GM19463 (cell line): ENCODE measurements at regions not wholly inside any gene's neighbourhood (a gene's known extent, or its start where the extent isn't known, plus 50 kb on each side); places are given as distances from the start of the nearest gene placed in this dataset.

Experiments
- ATAC-seq: cut with Tn5 transposase; IDR thresholded peaks from one replicate; pipeline ENCODE4 v1.9.1; 2021; ENCODE audit warnings: mild to moderate bottlenecking, moderate library complexity; ENCODE audit not compliant: unreplicated experiment

DNA sequence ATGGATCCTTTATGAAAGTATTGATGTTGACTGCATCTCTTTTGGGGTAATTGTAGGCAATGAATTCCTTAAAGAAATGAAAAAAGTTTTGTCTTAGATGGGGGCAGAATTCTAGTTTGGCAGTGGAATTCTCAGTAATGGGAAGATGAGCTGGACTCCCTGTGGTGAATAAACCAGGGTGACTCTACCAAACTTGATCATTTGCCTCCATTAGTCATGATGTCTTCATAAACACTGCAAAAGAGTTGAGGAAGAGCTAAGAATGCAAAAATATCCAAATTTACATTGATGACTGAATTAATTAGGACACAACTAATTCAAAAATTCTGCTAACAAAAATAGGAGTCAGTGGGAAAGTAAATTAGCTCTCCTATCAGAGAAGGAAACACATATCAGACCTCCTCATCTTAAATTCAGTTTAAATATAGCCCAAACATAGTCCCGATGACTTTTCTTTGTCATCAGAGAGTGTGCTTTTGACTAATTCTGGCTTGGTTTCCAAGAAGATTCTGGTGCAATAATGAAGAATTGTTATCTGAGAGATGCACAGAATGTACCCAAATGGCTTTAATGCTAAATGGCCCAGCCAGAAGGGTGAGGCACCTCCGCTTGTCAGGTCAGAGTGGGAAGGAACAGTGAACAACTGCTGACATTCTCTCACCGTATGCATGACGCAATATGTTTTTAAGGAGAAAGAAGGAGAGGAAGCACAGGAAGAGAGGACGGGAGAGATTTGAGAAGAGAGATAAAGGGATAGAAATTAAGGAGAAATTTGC lies 525.1 kb downstream of the LMO4 start:
- no peak for ATAC-seq

DNA sequence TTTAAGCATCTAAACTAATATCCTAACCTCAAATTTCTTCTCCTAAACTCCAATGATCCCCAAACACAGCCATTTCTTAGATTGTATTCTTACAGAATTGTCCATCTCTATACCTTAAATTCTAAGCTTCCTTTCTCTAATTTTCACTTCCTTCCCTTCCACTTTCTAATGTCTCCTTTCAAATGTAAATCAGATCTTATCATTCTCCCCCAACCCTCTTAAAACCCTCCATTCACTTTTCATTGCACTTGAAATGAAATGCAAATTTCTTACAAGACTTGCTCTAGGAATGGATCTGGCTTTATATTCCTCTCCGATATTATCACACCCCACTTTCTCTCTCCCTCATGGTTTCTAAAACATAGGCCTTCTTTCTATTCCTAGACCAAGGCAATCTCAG lies 534.6 kb downstream of the LMO4 start:
- ATAC-seq: no peak

DNA sequence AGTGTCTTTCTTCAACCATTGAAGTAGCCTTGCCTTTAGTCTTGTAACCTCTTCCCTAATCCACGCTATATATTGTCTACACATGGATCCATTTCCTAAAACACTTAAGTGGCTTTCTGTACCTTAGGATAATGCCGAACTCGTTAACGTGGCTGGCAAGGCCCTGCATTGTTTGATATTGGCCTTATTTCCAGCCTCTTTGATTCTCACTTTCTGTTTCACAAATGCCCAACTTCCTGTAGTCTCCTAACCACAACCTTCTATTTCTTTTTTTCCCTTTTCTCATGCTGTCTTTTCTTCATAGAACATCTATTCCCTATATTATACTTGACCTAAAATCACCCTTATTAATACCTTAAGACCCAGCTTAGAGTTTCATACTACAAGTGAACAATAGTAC lies 536.0 kb downstream of the LMO4 start:
- peak; percentile 51 for ATAC-seq

DNA sequence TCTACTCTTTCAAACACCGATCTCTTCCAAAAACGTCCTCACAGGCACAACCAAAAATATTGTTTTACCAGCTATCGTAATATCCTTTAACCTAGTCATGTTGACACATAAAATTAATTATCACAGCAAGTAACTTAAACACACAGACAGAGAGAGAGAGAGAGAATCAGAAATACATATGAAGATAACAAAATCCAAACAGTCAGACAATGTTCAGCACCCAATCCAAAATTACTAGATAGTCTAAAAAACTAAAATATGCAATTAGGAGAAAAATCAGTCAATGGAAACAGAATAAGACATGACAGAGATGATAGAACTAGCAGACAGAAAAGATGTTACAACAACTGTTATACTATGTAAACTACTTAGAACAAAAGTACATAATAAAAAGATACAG lies 537.7 kb downstream of the LMO4 start:
- ATAC-seq: no peak

DNA sequence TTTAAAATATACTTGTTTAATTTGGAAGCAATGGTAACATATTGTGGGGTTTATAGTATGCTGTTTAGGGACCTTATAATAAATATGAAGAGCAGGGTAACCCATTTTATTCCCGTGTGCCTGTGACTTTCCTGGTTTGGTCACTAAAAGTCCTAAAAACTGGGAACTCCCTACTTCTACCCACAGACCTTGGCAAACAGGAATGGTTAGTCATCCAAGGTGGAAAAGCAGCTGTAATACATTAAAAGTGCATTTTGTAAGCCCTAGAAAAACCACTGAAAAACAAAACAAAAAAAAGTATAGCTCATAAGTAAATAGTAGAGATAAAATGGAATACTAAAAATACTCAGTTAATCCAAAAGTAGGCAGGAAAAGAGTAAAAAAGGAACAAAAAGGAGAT lies 538.9 kb downstream of the LMO4 start:
- ATAC-seq: no peak

DNA sequence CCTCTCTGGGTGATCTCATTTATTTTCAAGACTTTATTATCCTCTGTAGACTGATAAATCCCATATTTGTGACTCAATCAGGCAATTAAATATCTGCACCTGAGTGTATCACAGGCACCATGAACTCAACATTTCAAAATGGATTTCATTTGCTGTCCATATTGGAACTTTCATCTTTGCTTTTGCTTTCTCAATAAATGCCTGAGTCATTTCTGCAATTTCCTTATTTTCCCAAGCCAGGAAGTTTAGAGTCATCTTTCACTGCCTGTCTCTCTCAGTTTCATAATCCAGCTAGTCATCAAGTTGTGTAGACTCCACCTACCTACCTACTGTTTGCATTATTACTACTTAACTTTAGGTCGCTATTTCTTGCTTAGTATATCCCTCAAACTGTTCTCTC lies 540.9 kb downstream of the LMO4 start:
- ATAC-seq: no peak

DNA sequence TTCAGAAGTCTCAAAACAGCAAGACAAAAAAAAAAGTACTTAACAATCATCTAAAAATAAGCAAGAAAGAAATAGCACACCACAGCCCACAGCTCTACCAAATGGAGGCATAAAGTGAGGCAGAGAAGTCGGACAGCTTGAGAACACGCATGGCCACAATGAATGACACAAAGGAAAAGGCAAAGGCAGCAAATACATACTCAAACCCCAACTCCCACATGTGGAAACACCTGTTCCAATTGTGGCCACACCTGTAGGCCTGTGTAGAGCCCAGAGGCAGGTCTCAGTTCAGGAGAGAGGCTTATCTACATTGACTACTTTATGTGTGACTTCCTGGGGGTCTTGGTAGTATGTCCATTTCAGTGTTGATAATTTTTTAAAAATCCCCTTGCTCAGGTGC lies 543.5 kb downstream of the LMO4 start:
- no peak for ATAC-seq

DNA sequence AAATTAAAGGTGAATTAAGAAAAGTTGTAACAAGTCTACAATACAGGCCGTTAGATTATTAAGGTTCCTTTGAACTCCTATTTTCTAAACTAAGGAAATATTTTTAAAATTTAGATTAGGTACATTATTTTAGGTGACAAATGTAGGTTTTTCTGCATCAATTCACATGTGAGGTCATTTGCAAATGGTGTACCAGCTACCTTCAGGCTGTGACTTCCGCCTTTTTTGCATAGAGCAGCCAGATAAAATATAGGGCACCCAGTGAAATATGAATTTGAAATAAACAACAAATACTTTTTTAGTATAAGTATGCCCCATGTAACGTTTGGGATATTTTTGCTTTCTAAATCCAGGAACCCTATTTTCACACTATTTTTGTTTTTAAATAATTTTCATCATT lies 544.0 kb downstream of the LMO4 start:
- ATAC-seq: no peak

DNA sequence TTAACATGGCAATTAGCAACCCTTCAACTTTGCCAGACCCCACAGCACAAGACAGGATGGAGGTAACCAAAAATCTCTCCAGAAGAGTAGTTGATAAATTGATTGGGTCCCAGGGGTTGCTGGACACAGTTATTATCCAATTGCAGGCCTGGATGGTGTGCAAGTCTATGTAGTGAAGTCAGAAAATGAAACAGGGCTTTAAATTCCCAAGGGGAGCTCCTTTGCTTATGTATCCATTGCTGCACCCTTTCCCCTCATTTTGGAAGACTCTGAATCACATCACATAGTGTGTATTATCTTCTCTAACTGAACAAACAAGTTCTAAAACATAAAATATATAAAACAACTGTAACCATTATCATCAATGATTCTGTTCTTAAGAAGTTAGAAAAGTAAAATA lies 550.2 kb downstream of the LMO4 start:
- no peak for ATAC-seq

DNA sequence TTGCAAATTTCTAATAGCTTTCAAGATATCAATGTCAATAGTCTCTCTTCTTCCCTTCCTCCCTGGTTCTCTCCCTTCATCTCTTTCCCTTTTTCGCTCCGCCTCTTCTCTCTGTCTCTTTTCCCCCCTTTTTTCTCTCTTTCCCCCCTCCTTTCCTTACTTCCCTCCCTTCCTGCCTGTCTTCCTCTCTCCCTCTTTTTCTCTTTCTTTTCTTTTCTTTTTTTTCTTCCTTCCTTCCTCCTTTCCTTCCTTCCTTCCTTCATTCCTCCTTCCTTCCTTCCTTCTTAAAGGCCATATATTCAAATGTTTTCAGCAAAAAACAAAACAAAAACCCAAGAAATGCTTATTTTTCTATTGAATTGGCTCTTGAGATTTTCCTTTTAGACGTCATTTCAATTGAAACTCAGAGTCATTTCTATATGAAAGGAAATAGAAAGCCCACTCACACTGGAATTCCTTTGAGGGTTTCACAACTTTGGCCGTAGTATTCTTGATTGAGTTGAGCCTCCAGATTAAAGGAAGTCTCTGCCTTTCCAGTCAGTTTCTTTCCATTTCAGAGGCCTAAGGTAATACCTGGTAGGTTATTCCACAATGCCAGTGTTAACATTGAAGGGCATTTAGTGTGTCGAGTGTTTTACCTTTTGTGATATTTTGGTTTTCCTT lies 551.5 kb downstream of the LMO4 start:
- ATAC-seq: no peak

DNA sequence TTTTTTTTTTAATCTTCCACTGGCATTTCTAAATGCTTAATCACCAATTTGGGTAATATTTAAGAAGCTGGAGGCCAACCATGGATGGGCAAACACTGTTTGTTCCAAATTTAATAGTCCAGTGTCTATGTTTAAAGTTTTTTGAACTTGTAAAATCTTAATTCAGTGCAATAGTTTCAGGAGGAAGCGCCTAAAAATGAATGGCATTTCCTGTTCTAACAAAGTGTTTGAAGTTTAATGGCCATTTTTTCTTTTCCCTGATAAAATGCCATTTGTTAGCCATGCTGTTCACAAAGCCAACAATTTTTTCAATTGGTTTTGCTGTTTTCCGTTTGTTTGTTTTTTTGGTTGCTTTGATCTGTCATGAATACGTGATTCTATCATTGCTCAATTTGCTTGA lies 552.1 kb downstream of the LMO4 start:
- ATAC-seq: no peak

DNA sequence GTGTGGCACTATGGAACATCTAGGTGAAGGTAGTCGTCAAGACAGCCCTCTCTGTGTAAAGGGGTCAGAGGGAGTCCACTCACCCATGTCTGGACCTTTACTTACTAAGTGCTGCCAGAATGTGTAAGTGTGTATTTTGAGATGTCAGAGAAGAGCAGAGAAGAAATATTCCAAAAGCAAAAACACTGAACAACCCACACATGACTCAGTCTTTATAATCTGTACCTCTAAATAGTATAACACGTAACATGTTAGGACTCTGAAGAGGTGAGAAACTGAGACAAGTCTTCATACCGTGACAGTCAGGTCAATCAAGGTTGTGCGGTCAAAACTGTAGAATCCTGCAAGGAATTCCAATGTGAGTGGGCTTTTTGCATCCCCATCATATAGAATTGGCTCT lies 555.2 kb downstream of the LMO4 start:
- ATAC-seq: no peak

DNA sequence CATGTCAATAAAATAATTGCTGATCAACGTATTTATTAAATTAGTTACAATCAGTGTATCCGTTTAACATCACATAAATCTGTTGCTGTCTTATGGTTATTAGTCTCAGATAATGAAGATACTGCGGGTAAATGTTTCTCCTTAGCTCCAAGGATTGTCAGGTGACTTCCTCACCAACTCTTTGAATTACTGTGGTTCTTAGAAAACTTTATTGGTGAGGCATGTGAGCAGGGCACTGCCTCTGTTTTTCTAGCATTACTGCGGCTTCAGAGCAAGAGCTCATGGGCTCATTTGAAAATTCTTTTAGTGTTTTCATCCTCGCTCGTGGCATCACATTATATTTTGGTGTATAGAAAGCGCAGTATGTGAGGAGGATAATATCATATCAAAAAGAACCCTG lies 555.9 kb downstream of the LMO4 start:
- no peak for ATAC-seq

DNA sequence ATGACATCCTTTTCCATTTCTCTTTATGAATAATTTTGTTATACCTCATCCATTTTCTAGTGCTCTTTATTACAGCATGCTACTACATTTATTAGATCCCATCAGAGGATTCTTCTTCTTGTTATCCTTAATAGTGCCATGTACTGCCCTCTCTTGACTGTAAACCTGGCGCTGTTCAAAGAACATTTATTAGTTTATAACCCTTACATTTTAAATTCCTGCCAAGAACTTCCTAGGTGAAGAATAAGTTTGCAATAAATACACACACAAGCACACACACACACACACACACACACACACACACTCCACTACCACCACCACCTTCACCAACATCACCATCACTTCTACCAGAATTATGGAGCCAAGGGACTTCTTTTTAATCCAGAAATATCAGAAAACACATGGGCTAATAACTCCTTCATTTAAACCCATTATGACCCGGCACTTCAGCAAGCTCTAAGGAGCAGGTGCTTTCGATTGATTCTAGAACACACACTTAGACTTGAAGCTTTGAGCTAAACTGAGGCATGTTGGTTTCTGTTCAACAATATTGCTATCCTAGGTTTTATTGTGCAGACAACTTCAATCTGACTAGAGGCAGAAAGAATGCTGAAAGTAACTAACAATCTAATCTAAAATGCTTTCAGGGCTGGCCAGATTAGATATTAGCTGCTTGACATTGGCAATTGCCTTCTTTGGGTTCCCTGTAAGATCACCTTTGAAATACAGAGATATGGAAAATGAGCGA lies 556.8 kb downstream of the LMO4 start:
- no peak for ATAC-seq

DNA sequence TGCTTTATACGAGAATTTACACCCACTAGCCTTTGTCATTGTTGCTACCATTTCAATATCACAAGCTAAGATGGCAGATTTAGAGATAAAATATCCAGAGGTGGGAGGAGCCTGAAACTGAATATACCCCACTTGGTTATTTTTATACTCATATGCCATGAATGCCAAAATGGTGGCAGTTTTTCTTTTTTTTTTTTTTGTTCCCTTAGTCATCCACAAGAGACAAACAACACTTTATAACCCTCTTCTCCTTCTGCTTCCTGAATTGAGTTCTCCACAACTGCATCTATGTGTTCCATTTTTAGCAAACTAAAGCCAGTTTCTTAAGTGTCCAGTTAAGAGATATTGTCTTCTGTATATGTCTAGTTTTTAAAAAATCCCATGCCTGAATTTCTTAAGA lies 558.4 kb downstream of the LMO4 start:
- no peak for ATAC-seq

DNA sequence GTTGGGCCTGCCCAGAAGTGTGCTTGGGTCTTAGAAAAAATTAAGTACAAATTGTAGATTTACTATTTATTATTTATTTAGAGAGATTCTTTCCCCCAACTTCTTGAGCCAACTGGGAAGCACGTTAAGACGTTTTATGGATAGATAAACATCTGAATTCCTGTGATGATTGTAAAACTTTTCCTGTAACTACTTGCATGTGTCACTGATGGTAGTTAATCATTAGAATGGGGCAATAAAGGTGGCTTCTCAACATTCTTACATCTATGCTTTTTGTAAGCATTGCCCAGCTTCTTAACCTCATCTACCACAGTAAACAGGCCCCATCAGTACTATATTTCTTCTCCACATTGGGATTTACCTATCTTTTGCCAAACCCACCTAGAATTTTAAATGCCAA lies 559.8 kb downstream of the LMO4 start:
- no peak for ATAC-seq

DNA sequence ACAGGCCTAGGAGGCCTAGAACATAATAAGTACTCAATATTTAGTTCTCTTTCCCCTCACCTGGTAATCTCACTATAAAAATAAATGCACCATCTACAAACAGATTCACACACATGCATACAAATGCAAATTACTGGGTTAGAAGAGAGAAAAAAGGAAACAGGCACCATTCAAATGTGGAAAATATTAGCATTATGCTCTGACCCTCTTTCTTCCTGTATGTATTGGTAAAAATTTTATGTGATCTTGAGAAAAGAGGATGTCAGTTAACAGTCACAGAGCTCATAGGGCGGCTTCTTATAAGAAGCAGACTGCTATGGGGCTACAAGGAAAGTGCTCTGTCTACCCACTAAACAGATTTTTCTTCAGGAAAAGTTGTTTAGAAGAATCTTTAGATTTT lies 565.4 kb downstream of the LMO4 start:
- ATAC-seq: peak; percentile 38

DNA sequence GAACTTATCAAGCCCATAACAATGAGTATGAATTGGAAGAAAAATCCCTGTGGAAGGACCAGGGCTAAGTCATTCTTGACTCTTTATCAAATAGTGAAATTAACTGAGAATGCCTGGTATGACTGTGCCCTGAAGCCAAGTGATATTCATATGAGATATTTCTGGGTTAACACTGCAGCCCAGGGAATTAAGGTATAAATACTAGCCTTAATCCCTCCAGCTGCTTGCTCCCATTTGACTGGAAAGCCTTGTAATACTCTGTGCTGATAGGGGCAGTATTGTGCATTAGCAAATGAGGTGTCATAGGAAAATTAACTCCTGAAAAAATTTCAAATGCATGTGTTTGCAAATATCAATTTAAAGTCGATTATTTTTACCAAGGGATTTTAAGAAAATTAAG lies 568.8 kb downstream of the LMO4 start:
- ATAC-seq: no peak

DNA sequence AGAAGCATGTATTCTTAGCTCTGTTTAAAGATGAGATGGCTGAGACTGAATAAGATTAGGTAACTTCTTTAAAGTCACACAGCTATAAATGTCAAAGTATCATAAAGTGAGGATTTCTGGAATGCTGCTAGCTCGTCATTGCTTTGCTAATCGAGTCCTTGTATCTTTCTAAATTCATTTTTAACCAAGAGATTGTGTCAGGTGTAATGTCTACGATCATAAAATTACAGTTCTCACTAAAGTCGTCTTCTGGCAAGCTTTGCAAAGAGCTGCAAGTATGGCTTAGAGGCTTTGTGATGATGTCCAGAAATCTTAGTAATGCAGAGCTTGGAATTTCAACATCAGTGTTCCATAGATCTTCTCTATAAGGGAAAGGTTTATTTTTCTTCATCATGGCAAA lies 569.8 kb downstream of the LMO4 start:
- no peak for ATAC-seq

DNA sequence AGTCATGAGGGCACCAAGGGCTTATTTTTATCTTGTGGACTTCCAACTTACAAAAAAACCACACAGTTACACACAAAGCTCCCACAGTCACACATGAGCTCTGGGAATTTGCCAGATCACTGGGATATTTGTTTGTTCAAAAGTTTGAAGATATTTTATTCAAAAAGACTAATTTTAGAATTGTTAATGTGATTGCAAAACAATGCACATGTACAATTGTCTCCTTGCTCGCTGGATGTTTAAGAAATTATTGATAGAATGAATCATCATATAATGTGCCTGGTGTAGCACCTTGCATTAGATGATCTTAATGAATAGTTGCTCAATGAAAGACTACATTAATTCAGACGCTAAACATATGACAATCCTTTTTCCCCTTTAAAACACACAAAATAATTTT lies 570.3 kb downstream of the LMO4 start:
- ATAC-seq: no peak

DNA sequence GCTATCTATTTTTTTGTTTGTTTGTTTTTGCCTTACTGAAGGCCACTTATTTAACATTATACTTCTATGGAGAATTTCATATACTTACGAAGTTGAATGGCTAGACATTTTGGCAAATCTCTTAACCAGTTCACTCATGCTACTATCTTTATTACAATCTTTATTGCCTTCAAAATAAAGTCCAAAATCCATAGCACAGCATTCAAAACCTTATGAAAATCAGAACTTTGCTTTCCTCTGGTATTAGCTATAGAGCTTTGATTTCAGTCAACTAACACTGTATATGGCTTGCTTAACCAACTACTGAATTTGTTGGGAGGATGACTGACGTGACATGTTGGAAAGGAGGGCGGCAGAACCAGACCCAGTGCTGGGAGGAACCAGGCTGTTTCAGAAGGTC lies 571.1 kb downstream of the LMO4 start:
- no peak for ATAC-seq

DNA sequence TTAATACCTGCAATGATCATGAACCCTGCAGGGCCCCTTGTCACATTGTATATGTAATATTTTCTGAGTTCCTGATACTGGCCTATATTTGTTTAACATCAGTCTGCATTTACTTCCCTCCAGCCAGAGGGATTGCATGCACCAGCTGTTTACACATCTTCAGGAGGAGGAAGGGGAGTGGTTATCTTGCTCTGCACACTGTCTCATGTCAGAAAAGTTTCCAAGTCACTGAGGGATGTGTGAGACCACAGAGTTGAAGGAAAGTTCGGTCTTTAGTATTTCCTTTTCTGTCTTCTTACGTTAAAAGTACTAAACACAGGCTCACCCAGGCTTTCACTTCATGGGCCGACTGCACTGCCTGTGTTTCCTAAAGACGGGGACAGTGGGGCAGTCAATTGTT lies 574.1 kb downstream of the LMO4 start:
- ATAC-seq: peak; percentile 85
